A673 (cell line): ENCODE measurements at regions not wholly inside any gene's neighbourhood (a gene's known extent, or its start where the extent isn't known, plus 50 kb on each side); places are given as distances from the start of the nearest gene placed in this dataset.

ENCODE experiments used
- BruUV-seq: library from RNA; stranded (reverse); fragments of 400-500 nt; replicated peaks from 2 replicates; lab custom pipeline; 2021; lab: Mats Ljungman, UMichigan
- CTCF ChIA-PET: fragments of 300-600 bp; sonication (Branson Sonifier 250); formaldehyde crosslinking; loops from one replicate; lab custom pipeline; 2022; ENCODE audit warnings: antibody characterized with exemption; lab: Charles Lee
- POLR2A ChIA-PET: fragments of 300-600 bp; sonication (Branson Sonifier 250); formaldehyde crosslinking; loops from one replicate; lab custom pipeline; 2022; ENCODE audit warnings: antibody characterized with exemption; ENCODE audit not compliant: low non-redundant PET; lab: Charles Lee
- DNase-seq: peaks from one replicate; pipeline ENCODE4 v3.0.0-alpha.2; 2015; ENCODE audit warnings: low spot score
- H3K27ac ChIP-seq: fragments of 200-600 bp; sonication (generic); 2 replicates; pipeline ENCODE4 v1.5.1; 2016; ENCODE audit warnings: mixed run types, low read depth, mild to moderate bottlenecking, mixed read lengths, antibody characterized with exemption, low read length; ENCODE audit not compliant: poor library complexity, severe bottlenecking
- H3K27me3 ChIP-seq: fragments of 200-600 bp; sonication (generic); replicated peaks from 2 replicates; pipeline ENCODE4 v1.6.1; 2017; ENCODE audit warnings: mixed run types, low read depth, mild to moderate bottlenecking, mixed read lengths, antibody characterized with exemption, low read length; ENCODE audit not compliant: insufficient read depth, poor library complexity
- H3K36me3 ChIP-seq: fragments of 200-600 bp; sonication (generic); 2 replicates; pipeline ENCODE4 v1.6.1; 2016; ENCODE audit warnings: mixed run types, mild to moderate bottlenecking, mixed read lengths, antibody characterized with exemption, low read length; ENCODE audit not compliant: insufficient read depth, poor library complexity, severe bottlenecking
- H3K4me1 ChIP-seq: fragments of 200-600 bp; sonication (generic); 2 replicates; pipeline ENCODE4 v1.6.1; 2017; ENCODE audit warnings: mixed run types, mild to moderate bottlenecking, mixed read lengths, antibody characterized with exemption, low read length; ENCODE audit not compliant: insufficient read depth, poor library complexity, severe bottlenecking
- H3K4me3 ChIP-seq: fragments of 200-600 bp; sonication (generic); 2 replicates; pipeline ENCODE4 v1.5.1; 2016; ENCODE audit warnings: low read depth, mixed run types, mild to moderate bottlenecking, mixed read lengths, low read length; ENCODE audit not compliant: poor library complexity, severe bottlenecking
- H3K9me3 ChIP-seq: fragments of 200-600 bp; sonication (generic); 2 replicates; pipeline ENCODE4 v1.6.1; 2016; ENCODE audit warnings: mixed run types, low read depth, mild to moderate bottlenecking, mixed read lengths, antibody characterized with exemption, low read length; ENCODE audit not compliant: poor library complexity, severe bottlenecking
- EZH2 ChIP-seq: fragments of 200-600 bp; sonication (generic); IDR thresholded peaks from 2 replicates; pipeline ENCODE4 v1.6.1; 2017; ENCODE audit warnings: borderline replicate concordance, low read depth, mild to moderate bottlenecking, mixed read lengths, antibody characterized with exemption, low read length; ENCODE audit not compliant: poor library complexity, severe bottlenecking
- intact Hi-C: fragments of 100-400 bp; cut with micrococcal nuclease; formaldehyde crosslinking; loops from one replicate; pipeline ENCODE4 v1.10.0; 2022; ENCODE audit not compliant: unreplicated experiment
- TF ChIP-seq, protein P1 (sequence below): fragments of 300-800, 200-600 bp; sonication (generic); conservative IDR thresholded peaks from 2 replicates; pipeline ENCODE4 v1.5.1; 2017; ENCODE audit warnings: low read depth, mild to moderate bottlenecking, antibody characterized with exemption, low read length, moderate library complexity, mixed read lengths

DNA sequence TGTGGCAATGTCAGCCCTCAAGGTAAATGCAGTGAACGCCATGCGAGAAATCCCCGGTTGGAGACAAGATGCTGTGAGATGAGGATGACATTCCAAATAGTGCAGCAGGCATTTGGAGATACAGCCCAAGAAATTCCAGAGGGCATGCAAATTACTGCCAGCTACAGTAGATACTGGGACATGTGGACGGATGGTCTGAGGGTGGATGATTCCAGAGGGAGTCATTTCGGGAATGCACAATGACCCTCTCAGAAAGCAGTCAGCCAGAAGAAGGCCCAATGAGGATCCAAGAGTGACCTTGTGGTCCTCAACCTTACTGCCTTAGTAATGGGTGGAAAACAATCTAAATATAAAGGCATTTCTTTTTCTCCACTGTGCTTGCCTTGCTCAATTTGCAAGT lies 111.3 kb downstream of the HNRNPLL start:
- ChIA-PET POLR2A (no interaction called here), CTCF (no interaction called here)
- Histone ChIP-seq H3K27me3 (no peaks in the 10 kb centered on the region), H3K4me1 (no peaks in the 10 kb centered on the region), H3K9me3 (no peaks in the 10 kb centered on the region), H3K36me3 (no peaks in the 10 kb centered on the region), H3K27ac (no peak overlapping the region), H3K4me3 (no peak overlapping the region)
- TF ChIP-seq, protein P1, sequence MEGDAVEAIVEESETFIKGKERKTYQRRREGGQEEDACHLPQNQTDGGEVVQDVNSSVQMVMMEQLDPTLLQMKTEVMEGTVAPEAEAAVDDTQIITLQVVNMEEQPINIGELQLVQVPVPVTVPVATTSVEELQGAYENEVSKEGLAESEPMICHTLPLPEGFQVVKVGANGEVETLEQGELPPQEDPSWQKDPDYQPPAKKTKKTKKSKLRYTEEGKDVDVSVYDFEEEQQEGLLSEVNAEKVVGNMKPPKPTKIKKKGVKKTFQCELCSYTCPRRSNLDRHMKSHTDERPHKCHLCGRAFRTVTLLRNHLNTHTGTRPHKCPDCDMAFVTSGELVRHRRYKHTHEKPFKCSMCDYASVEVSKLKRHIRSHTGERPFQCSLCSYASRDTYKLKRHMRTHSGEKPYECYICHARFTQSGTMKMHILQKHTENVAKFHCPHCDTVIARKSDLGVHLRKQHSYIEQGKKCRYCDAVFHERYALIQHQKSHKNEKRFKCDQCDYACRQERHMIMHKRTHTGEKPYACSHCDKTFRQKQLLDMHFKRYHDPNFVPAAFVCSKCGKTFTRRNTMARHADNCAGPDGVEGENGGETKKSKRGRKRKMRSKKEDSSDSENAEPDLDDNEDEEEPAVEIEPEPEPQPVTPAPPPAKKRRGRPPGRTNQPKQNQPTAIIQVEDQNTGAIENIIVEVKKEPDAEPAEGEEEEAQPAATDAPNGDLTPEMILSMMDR, result no peak
- no peak for TF ChIP-seq EZH2
- BruUV-seq, result no TSS peak
- intact Hi-C loops, result no loop called here
- no peak for DNase-seq

DNA sequence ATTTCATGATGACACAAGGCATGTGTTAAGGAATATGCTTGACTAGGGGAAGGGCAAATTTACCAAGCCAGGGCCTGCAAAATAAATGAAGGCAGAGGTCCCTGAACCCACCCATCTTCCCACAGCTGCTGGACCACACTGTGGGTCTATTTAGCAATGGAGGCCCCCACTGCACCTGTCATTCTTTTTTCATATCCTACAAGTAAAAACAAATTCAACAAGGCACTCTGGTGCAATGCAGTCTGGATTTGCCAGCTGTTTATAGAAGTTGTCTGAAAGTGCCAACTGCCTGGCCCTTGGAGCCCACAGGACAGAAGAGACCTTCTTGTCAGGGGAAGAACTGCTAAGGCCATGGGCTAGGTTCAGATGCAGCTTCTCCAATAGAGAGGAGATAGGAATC lies 112.8 kb upstream of the ATL2 start:
- DNase-seq, result no peak
- Histone ChIP-seq H3K4me3 (no peak overlapping the region), H3K27ac (no peak overlapping the region), H3K4me1 (no peaks in the 10 kb centered on the region), H3K36me3 (no peaks in the 10 kb centered on the region), H3K27me3 (no peaks in the 10 kb centered on the region), H3K9me3 (no peaks in the 10 kb centered on the region)
- POLR2A ChIA-PET, result no interaction called here
- no TSS peak for BruUV-seq
- CTCF ChIA-PET, result interaction anchor here (0.5 kb wide), 1 partner anchor 18 kb away, joined by 3 read pairs; no protein-coding TSS in a partner anchor
- TF ChIP-seq, protein P1, result no peak
- no peak for TF ChIP-seq EZH2
- intact Hi-C loops, result no loop called here

DNA sequence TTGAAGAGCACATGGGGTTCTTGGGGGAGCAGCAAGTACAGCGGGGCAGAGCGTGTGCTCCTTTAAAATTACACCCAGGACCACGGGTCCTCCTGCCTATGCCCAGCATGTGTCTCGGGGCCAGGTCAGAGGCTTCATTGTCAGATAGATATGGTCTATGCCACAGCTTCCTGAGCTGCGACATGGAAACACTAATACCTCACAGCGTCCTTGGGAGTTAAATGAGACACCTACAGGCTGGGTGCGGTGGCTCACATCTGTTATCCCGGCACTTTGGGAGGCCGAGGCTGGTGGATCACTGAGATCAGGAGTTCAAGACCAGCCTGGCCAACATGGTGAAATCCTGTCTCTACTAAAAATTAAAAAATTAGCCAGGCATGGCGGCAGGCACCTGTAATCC lies 110.8 kb upstream of the ATL2 start:
- intact Hi-C loops, result no loop called here
- Histone ChIP-seq H3K36me3 (no peaks in the 10 kb centered on the region), H3K9me3 (no peaks in the 10 kb centered on the region), H3K27me3 (no peaks in the 10 kb centered on the region), H3K27ac (no peak overlapping the region), H3K4me3 (no peak overlapping the region), H3K4me1 (no peaks in the 10 kb centered on the region)
- DNase-seq, result no peak
- no TSS peak for BruUV-seq
- ChIA-PET POLR2A (no interaction called here), CTCF (no interaction called here)
- TF ChIP-seq, protein P1, result no peak
- no peak for TF ChIP-seq EZH2
